ENCODE measurements at regions not wholly inside any gene's neighbourhood (a gene's known extent, or its start where the extent isn't known, plus 50 kb on each side); places are given as distances from the start of the nearest gene placed in this dataset.
A peak's percentile ranks its signal among the peaks of the same experiment; 100 is the strongest.

- Mint-ChIP-seq H3K36me3 (ENCODE audit: low read depth) (no peaks in the 10 kb centered on the region), H3K27me3 (ENCODE audit: insufficient read depth, low read depth, poor library complexity) (peaks cover 6% of the 10 kb centered on the region), H3K9me3 (no peaks in the 10 kb centered on the region; the same call in 1 of the 3 replicates), H3K4me1 (peaks cover 38% of the 10 kb centered on the region), H3K27ac (no peak overlapping the region), H3K4me3 (peak overlapping the region; percentile 29; the same call in 1 of the 3 replicates)
- DNase-seq (ENCODE audit: low spot score) = no peak
- no peak for TF ChIP-seq EZH2phosphoT487 (IDR thresholded peaks at IDR 0.05; ENCODE audit: unreplicated experiment)
- no peak for TF ChIP-seq CREB1 (CRISPR knock-in tag; IDR thresholded peaks at IDR 0.05; ENCODE audit: low read depth)
- no peak for TF ChIP-seq ZNF114 (CRISPR knock-in tag; IDR thresholded peaks at IDR 0.05)
- TF ChIP-seq ZNF462 (CRISPR knock-in tag; IDR thresholded peaks at IDR 0.05) = no peak
- TF ChIP-seq ETS1 (IDR thresholded peaks at IDR 0.05) = no peak
- TF ChIP-seq CTCF (conservative IDR thresholded peaks at IDR 0.05; ENCODE audit: low read depth in 2 of 2) = no peak
- TF ChIP-seq REST (IDR thresholded peaks at IDR 0.05; ENCODE audit: unreplicated experiment) = no peak
- TF ChIP-seq STAT1 (IDR thresholded peaks at IDR 0.05; ENCODE audit: unreplicated experiment) = no peak
- TF ChIP-seq JUNB (IDR thresholded peaks at IDR 0.05; ENCODE audit: unreplicated experiment) = no peak
- H3K27ac ChIP-seq (ENCODE audit: low read depth) = no peak overlapping the region
- H3K9me2 ChIP-seq (ENCODE audit: insufficient read depth) = no peaks in the 10 kb centered on the region
- no peaks in the 10 kb centered on the region for H3K36me3 ChIP-seq (ENCODE audit: insufficient read depth)
- H3K27me3 ChIP-seq (ENCODE audit: insufficient read depth) = no peaks in the 10 kb centered on the region
- H2AFZ ChIP-seq = peak overlapping the region; percentile 94
- H3K4me2 ChIP-seq = peak overlapping the region; percentile 56
- H3K4me1 ChIP-seq (ENCODE audit: insufficient read depth) = peaks cover 32% of the 10 kb centered on the region
- H3K79me2 ChIP-seq (replicated peaks; ENCODE audit: insufficient read depth) = no peaks in the 10 kb centered on the region
- H3K4me3 ChIP-seq = no peak overlapping the region
- H4K20me1 ChIP-seq (replicated peaks; ENCODE audit: insufficient read depth) = no peaks in the 10 kb centered on the region
- no peak for ATAC-seq
- H3F3A ChIP-seq (replicated peaks; ENCODE audit: low read depth) = no peaks in the 10 kb centered on the region
Observed at GRCh38 chr20:39111359-39112177, 149.4 kb downstream of the DHX35 start.
